HG03039 (cell line): ENCODE measurements at regions not wholly inside any gene's neighbourhood (a gene's known extent, or its start where the extent isn't known, plus 50 kb on each side); places are given as distances from the start of the nearest gene placed in this dataset.
"Not testable (repeated sequence)": the region's sequence is repeated elsewhere in the genome, so short reads cannot be mapped to it uniquely, and the experiment has no call there.

Experiments used
- ATAC-seq: cut with Tn5 transposase; IDR thresholded peaks from one replicate; pipeline ENCODE4 v1.9.1; 2021; ENCODE audit warnings: mild to moderate bottlenecking, moderate library complexity; ENCODE audit not compliant: unreplicated experiment

GRCh38 chr7:114182837-114183236, 231.8 kb upstream of the FOXP2 start:
- no peak for ATAC-seq

- no peak for ATAC-seq
These were observed 233.3 kb upstream of the FOXP2 start for GRCh38 chr7:114181280-114181679.

DNA sequence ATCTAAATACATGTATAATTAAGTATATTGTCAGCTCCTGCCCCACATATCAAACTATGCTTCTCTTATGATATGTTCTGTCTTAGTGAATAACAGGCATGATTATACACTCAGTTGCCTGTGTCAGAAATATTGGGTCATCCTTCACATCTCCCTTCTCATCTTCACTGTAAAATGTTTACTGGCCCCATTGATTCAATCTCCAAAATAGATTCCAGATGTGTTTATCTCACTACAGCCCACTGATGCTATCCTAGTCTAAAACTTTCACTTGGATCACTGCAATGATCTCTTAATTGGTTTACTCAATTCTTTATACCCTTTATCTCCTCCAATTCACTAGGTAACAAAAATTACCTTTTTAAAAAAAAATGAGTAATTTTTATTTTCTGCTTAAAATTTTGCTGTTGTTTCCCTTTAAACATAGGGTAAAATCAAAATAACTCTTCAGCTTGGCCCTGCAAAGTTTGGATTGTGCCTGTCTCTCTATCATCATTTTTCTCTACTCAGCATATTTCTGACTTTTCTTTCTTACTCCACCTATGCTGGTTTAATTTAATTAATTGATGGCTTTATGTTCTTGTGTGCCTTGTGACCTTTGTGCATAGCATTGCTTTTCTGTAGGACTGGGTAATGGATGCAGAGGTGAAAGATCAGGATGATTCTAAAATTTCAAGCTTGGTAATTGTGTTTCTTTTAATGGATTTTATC, 233.9 kb upstream of the FOXP2 start:
- ATAC-seq: no peak

DNA sequence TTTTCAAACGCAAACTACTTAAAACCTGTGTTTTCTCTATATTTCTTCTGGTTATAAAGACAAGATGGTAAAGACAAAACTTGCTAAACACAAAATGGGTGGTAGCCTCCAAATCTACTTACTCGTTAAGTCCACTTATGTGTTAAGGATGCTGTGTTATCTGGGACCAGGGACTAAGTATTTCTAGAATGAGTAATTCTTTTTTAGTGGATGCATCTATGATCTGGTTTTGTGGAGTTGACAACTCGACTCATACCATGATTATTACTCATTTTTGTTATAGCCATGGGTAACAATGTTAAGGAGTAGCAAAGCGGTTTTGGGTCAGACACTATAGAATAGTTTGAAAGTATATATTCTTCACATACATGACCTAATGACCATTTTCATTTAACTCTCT, 239.5 kb upstream of the FOXP2 start:
- no peak for ATAC-seq

- no peak for ATAC-seq
These were observed 241.3 kb upstream of the FOXP2 start for GRCh38 chr7:114173170-114173890.

- ATAC-seq: not testable (repeated sequence)
These were observed 245.2 kb upstream of the FOXP2 start for GRCh38 chr7:114169389-114169788.

- no peak for ATAC-seq
These were observed 242.1 kb upstream of the PPP1R3A start for GRCh38 chr7:114160925-114161324.

DNA sequence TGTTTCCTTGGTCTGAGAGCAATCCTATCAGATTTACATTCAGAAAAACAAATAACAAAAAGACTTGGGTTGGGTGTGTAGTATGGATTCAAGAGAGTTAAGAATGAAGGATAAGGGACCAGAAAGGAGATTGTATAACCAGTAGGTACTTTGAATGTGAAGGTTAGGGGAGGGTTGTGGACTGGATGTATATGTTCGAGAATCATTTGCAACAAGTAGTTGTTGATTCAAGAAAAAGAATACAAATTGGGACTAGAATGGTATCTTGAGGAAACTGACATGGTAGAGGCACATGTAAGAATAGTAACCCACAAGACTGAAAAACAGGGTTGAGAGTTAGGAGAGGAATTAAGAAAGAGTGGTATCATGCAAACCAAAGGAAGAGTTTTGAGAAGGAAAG, 240.0 kb upstream of the PPP1R3A start:
- no peak for ATAC-seq

GRCh38 chr7:114158275-114158674, 239.5 kb upstream of the PPP1R3A start:
- no peak for ATAC-seq

GRCh38 chr7:114156178-114156577, 237.4 kb upstream of the PPP1R3A start:
- no peak for ATAC-seq

GRCh38 chr7:114155116-114156110, 236.6 kb upstream of the PPP1R3A start:
- no peak for ATAC-seq

- ATAC-seq: no peak
These were observed 234.9 kb upstream of the PPP1R3A start for GRCh38 chr7:114153700-114154099.

- ATAC-seq: no peak
These were observed 233.6 kb upstream of the PPP1R3A start for GRCh38 chr7:114152314-114152938.

GRCh38 chr7:114151777-114152176, 233.0 kb upstream of the PPP1R3A start:
- no peak for ATAC-seq

GRCh38 chr7:114150689-114151088, 231.9 kb upstream of the PPP1R3A start:
- ATAC-seq: no peak

- ATAC-seq: no peak
These were observed 230.0 kb upstream of the PPP1R3A start for GRCh38 chr7:114148779-114149178.

DNA sequence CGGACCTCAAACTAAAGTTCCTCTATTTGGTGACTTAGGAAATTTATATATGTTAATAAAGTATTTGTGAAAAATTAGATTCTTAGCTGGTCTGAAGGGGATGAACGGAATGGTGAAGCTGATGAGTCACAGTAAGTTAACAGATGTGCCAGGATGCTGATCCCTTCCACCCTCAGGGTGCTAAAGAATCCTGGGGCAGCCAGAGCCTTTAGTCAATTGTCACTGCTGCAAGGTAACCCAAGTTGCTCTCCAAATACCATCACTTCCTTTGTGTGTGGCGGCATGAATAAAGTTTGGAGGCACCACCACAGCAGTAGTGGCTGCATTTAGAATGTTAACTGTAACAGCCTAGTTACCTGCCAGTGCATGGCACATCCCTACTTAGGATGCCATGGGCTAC, 222.6 kb upstream of the PPP1R3A start:
- no peak for ATAC-seq

- no peak for ATAC-seq
These were observed 221.8 kb upstream of the PPP1R3A start for GRCh38 chr7:114140561-114140960.

- not testable (repeated sequence) for ATAC-seq
These were observed 220.9 kb upstream of the PPP1R3A start for GRCh38 chr7:114139690-114140089.

GRCh38 chr7:114138587-114138986, 219.8 kb upstream of the PPP1R3A start:
- no peak for ATAC-seq

- no peak for ATAC-seq
These were observed 214.9 kb upstream of the PPP1R3A start for GRCh38 chr7:114133717-114134116.
